ENCODE measurements at regions not wholly inside any gene's neighbourhood (a gene's known extent, or its start where the extent isn't known, plus 50 kb on each side); places are given as distances from the start of the nearest gene placed in this dataset.

- Histone ChIP-seq H2AFZ (ENCODE audit: control insufficient read depth, low read length) (no peak overlapping the region), H3K36me3 (ENCODE audit: control insufficient read depth in 2 of 2, extremely low read depth in 1 of 2, insufficient read depth in 2 of 2, low read length in 2 of 2) (no peaks in the 10 kb centered on the region), H3K9me3 (ENCODE audit: control insufficient read depth, low read depth, low read length) (no peaks in the 10 kb centered on the region), H3K4me2 (ENCODE audit: control insufficient read depth, extremely low read depth, insufficient read depth, low read depth, low read length) (no peak overlapping the region), H3K27me3 (ENCODE audit: control insufficient read depth, extremely low read depth, insufficient read depth, low read length) (no peaks in the 10 kb centered on the region), H4K20me1 (ENCODE audit: control insufficient read depth, extremely low read depth, insufficient read depth, low read length) (no peaks in the 10 kb centered on the region), H3K9me1 (ENCODE audit: control insufficient read depth, extremely low read depth, insufficient read depth, low read length) (no peaks in the 10 kb centered on the region), H3K27ac (ENCODE audit: control insufficient read depth, insufficient read depth, low read length) (no peak overlapping the region), H3K4me1 (ENCODE audit: control insufficient read depth, extremely low read depth, insufficient read depth, low read length) (no peaks in the 10 kb centered on the region), H3K79me2 (ENCODE audit: control insufficient read depth, insufficient read depth, low read length) (no peaks in the 10 kb centered on the region), H3K9ac (ENCODE audit: control insufficient read depth, extremely low read depth, insufficient read depth, low read length) (no peak overlapping the region), H3K4me3 (ENCODE audit: control insufficient read depth in 2 of 3, extremely low read depth in 1 of 3, insufficient read depth in 2 of 3, low read depth in 1 of 3, low read length in 3 of 3) (no peak overlapping the region)
- FAIRE-seq (no peak), DNase-seq (ENCODE audit: low read depth, low spot score) (no peak)
- no peak for TF ChIP-seq EZH2 (IDR thresholded peaks at IDR 0.05; ENCODE audit: low read length)
- TF ChIP-seq CTCF (optimal IDR thresholded peaks at IDR 0.05 in 1 of 3, IDR thresholded peaks at IDR 0.05 in 1 of 3, conservative IDR thresholded peaks at IDR 0.05 in 1 of 3; ENCODE audit: extremely low read depth in 1 of 3, insufficient read depth in 2 of 3, low read length in 3 of 3) = no peak
- dilution Hi-C loops (cut with MboI; ENCODE audit: extremely low pct_ligation_motif_present, low sequenced_read_pairs) = no loop called here
Measured at GRCh38 chr4:101417046-101417445, 69.7 kb upstream of the PPP3CA start.

DNA sequence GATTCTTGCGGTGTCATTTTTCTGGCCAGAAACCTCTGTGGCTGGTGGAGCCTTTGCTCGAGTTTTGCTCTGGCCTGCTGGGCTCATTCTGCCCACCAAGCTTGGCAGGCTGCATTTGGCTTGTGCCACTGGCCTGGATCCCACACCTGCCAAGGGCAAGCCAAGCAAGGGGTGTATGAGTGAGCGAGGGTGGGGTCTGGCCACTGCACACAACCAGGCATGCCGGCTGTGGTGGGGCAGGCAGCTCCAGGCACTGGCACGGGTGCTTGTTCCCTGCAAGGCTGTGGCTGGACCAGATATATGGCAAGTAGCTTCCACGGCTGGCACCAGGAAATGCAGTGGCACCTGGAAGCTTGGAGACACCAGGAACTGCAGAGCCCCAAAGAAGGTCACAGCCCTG is 68.6 kb upstream of the PPP3CA start:
- H2AFZ ChIP-seq (ENCODE audit: control insufficient read depth, low read length) = no peak overlapping the region
- no peaks in the 10 kb centered on the region for H3K9me3 ChIP-seq (ENCODE audit: control insufficient read depth, low read depth, low read length)
- no peaks in the 10 kb centered on the region for H3K9me1 ChIP-seq (ENCODE audit: control insufficient read depth, extremely low read depth, insufficient read depth, low read length)
- FAIRE-seq (no peak), DNase-seq (ENCODE audit: low read depth, low spot score) (no peak)
- dilution Hi-C loops (cut with MboI; ENCODE audit: extremely low pct_ligation_motif_present, low sequenced_read_pairs) = no loop called here
- H4K20me1 ChIP-seq (ENCODE audit: control insufficient read depth, extremely low read depth, insufficient read depth, low read length) = no peaks in the 10 kb centered on the region
- no peak overlapping the region for H3K9ac ChIP-seq (ENCODE audit: control insufficient read depth, extremely low read depth, insufficient read depth, low read length)
- H3K4me2 ChIP-seq (ENCODE audit: control insufficient read depth, extremely low read depth, insufficient read depth, low read depth, low read length) = no peak overlapping the region
- no peak overlapping the region for H3K27ac ChIP-seq (ENCODE audit: control insufficient read depth, insufficient read depth, low read length)
- H3K4me1 ChIP-seq (ENCODE audit: control insufficient read depth, extremely low read depth, insufficient read depth, low read length) = no peaks in the 10 kb centered on the region
- H3K4me3 ChIP-seq (ENCODE audit: control insufficient read depth in 2 of 3, extremely low read depth in 1 of 3, insufficient read depth in 2 of 3, low read depth in 1 of 3, low read length in 3 of 3) = no peak overlapping the region
- no peak for TF ChIP-seq CTCF (optimal IDR thresholded peaks at IDR 0.05 in 1 of 3, IDR thresholded peaks at IDR 0.05 in 1 of 3, conservative IDR thresholded peaks at IDR 0.05 in 1 of 3; ENCODE audit: extremely low read depth in 1 of 3, insufficient read depth in 2 of 3, low read length in 3 of 3)
- TF ChIP-seq EZH2 (IDR thresholded peaks at IDR 0.05; ENCODE audit: low read length) = no peak
- no peaks in the 10 kb centered on the region for H3K79me2 ChIP-seq (ENCODE audit: control insufficient read depth, insufficient read depth, low read length)
- H3K36me3 ChIP-seq (ENCODE audit: control insufficient read depth in 2 of 2, extremely low read depth in 1 of 2, insufficient read depth in 2 of 2, low read length in 2 of 2) = no peaks in the 10 kb centered on the region
- no peaks in the 10 kb centered on the region for H3K27me3 ChIP-seq (ENCODE audit: control insufficient read depth, extremely low read depth, insufficient read depth, low read length)
